ENCODE measurements at regions not wholly inside any gene's neighbourhood (a gene's known extent, or its start where the extent isn't known, plus 50 kb on each side); places are given as distances from the start of the nearest gene placed in this dataset.

DNA sequence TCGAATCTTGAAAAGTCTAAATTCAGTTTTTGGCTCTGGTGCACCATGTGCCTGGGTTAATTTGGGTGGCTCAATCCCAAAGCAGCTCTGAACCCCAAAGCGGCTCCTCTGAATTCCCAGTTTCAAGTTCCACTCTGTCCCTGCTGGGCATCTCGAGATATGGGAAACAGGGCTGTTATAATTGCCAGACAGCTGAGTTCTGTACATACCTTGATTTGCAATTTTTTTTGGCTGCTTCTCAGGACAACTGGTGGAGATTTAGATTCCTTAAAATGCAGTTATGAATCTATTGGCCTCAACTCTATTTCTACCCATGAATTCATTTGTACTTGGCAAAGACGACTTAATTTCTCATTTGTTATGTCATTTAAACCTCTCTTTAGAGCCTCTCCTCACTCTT is 808.5 kb downstream of the TLE4 start:
- DNase-seq (ENCODE audit: low read depth in 2 of 2), result no peak

GRCh38 chr9:80378669-80379293 is 807.0 kb downstream of the TLE4 start:
- no peak for DNase-seq (ENCODE audit: low read depth in 2 of 2)

DNA sequence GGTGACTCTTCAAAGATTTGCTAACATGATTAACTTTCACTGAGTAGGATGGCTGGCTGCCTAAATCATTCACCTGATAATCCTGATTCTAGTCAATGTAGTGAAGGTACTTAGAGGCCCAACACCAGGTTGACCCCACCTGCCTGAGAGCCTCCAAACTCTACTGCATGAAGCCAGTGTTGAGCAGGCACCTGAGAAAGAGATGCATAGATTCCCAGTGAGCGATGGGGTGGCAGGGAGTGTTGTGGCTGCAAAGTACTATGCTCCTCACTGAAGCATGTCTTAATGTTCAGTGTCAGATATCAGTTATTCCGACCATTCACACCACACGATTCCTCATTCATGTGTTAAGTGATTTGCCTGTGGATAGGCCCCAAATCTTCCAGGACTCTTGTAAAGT is 804.4 kb downstream of the TLE4 start:
- DNase-seq (ENCODE audit: low read depth in 2 of 2), result no peak

- DNase-seq (ENCODE audit: low read depth in 2 of 2), result no peak
Observed at GRCh38 chr9:80375477-80375876, 803.7 kb downstream of the TLE4 start.

GRCh38 chr9:80369641-80370040 is 797.9 kb downstream of the TLE4 start:
- no peak for DNase-seq (ENCODE audit: low read depth in 2 of 2)

- no peak for DNase-seq (ENCODE audit: low read depth in 2 of 2)
Observed at GRCh38 chr9:80366626-80367025, 794.9 kb downstream of the TLE4 start.

DNA sequence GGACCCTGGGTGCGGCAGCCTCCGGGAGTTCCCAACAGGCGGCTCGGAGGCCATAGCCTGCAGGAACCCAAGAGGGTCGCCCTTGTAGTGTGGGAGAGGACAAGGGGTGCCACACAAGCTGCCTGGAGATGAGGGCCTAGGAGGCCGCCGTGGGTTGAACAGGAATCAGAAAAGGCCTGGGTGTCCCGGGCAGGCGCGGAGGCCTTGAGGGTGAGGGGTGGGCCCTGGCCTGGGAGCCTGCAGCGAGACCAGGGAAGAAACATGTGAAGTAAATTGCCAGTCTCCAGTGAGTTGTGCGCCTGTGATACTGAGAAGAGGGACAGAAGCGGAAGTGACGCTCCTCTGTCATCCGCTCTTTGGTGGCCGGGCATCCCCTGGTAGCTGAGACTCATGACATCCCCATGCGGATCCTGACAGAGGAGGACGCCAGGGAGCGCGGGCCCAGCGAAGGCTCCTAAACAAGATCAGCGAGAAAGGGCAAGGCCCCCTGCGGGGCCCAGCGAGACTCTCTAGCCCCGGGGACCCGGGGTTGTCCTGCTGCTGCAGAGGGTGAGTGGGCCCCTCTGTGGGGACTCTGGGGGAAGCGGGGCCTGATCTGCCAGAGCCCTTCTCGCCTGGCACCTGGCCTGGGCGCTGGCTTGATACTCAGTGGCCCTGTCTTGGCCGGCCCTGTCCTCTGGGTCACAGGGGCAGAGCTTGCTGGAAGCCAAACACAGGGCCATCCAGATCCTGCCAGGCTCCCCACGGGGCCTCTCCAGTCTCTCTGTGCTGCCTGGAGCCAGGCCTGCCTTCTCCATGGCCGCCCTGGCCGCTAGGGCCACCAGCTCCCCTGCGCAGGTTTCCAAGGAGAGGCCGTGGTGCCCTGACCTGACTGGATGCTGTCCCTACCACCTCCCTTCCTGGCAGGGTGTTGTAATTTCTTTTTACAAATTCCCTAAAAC is 788.4 kb downstream of the TLE4 start:
- no peak for DNase-seq (ENCODE audit: low read depth in 2 of 2)

DNA sequence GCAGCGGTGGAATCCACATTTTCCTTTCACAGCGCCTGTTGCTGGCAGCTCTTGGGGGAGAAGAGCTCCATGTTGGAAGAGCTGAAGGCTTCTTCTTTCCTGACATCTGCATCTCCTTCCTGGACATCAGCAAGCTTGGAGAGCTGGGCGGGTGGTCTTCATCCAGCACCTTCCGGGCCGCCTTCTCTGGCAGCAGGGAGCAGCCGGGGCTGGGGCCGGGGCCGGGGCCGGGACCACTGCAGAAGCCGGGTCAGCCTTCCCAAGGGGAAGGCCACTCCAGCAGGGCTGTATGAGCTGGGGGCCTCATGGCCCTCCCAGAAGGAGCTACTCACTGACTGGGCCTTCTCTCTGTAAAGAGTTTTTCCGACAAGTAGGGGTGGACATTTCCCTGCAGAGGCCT is 787.5 kb downstream of the TLE4 start:
- no peak for DNase-seq (ENCODE audit: low read depth in 2 of 2)

GRCh38 chr9:80352967-80353366 is 781.2 kb downstream of the TLE4 start:
- DNase-seq (ENCODE audit: low read depth in 2 of 2), result no peak

DNA sequence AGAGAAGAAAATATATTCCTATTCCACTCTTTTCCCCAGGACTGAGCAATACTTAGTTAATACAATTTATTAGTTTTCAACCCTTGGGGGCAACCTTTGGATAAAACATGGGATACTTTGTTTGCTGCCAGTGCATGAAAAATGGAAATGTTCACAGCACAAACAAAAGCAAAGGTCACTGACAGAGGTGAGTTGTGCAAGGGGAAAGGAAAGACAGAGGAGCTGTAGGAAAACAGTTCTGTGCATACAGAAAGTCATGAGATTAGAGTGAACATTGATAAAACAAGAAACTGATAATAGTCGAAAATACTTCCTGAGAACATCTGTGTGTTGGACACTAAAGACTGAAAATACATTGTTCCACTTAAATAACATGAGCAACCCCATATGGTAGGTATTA is 779.8 kb downstream of the TLE4 start:
- no peak for DNase-seq (ENCODE audit: low read depth in 2 of 2)

DNA sequence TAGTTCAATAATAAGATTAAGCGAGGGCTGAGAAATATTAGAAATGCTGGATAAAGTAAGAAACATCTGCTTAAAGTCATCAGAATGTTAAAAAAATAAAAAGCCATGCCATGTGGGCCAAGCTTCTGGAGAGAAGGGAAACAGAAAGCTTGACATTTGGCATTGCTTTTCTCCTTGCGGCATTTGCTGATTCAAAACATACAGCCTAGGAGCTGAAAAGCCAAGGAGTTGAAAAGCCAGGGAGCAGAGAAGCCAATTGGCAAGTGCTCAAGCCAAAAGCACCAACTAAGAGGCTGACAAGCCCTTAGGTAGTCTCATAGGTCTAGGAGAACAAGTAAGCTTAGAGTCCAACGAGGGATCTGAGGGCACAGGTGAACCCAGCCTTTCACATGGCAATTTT is 754.3 kb downstream of the TLE4 start:
- DNase-seq (ENCODE audit: low read depth in 2 of 2), result no peak

DNA sequence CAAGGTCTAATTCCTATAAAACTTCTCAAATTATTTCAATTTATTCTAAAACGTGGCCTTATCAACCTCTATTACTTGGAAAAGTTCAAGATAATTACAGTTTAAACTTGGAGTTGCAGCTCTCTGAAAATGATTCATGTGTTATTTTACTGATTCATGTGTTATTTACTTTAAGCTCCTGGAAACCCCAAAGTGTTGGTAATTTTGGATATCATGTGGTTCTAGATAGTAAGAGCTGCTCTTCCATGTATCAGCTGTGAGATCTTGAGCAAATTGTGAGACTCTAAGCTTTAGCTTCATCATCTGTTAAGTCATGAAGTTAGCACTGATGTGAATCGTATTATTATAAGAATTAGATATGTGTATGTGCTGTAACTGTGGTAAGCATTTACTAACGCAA is 749.2 kb downstream of the TLE4 start:
- no peak for DNase-seq (ENCODE audit: low read depth in 2 of 2)

GRCh38 chr9:80320480-80320879 is 748.7 kb downstream of the TLE4 start:
- DNase-seq (ENCODE audit: low read depth in 2 of 2), result no peak

- DNase-seq (ENCODE audit: low read depth in 2 of 2), result no peak
Observed at GRCh38 chr9:80305136-80305535, 733.4 kb downstream of the TLE4 start.

DNA sequence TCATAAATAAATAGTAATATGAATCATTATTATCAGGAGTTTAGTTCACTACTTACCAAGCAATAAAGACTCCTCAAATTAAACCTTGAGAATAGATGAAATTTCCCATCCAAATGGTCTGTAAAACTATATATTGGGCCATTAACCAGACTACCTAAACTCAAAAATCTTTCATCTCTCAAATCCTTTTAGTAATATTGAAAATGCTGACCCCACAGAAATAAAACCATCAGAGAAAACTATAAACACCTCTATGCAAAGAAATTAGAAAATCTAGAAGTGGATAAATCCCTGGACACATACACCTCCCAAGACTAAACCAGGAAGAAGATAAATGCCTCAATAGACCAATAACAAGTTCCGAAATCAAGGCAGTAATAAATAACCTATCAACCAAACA is 723.2 kb downstream of the TLE4 start:
- no peak for DNase-seq (ENCODE audit: low read depth in 2 of 2)

GRCh38 chr9:80294318-80294717 is 722.6 kb downstream of the TLE4 start:
- DNase-seq (ENCODE audit: low read depth in 2 of 2), result no peak

DNA sequence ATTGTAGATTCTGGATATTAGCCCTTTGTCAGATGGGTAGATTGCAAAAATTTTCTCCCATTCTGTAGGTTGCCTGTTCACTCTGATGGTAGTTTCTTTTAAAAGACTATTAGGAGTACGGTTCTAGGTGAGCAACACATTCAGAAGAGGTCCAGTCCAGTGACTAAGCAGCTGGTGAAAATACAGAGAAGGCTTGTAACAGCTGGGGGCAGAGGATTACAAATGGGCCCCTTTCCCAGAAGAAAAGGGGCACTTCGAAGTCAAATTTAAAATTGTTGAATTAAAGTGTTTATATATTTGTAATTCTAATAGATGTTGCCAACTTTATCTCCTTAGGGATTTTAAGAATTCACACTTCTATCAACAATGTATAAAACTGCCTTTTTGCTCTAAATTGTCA is 720.5 kb downstream of the TLE4 start:
- DNase-seq (ENCODE audit: low read depth in 2 of 2), result no peak

GRCh38 chr9:80285326-80285725 is 713.6 kb downstream of the TLE4 start:
- DNase-seq (ENCODE audit: low read depth in 2 of 2), result no peak

DNA sequence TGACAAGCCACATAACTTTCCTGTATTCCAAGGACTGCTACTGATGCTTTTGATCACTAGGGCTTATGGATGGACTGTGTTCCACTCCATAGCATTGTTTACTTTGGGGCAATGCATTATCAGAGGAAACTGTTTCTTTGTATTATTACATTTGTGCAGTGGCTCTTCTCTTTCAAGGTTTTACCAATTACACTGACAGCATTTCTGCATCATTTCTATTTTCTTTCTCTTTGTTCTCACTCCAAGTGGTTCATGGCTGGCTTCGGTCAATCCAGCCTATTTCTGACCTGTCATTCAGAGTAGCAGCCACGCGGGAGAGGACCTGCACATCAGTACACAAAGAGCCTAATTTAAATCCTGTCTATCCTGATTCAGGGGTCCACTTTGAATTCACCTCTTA is 711.0 kb downstream of the TLE4 start:
- no peak for DNase-seq (ENCODE audit: low read depth in 2 of 2)

DNA sequence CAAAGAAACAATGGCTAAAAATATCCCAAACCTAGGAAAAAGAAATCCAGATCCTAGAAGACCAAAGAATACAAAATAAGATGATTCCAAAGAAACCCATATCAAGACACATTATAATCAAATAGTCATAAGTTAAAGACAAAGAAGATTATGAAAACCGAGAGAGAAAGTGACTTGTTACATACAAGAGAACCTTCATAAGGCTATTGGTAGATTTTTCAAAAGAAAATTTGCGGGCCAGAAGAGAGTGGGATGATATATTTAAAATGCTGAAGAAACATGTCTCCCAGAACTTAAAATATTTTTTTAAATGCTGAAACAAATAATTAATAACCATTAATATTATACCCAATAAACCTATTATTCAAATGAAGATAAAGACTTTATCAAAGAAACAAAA is 687.3 kb downstream of the TLE4 start:
- no peak for DNase-seq (ENCODE audit: low read depth in 2 of 2)

DNA sequence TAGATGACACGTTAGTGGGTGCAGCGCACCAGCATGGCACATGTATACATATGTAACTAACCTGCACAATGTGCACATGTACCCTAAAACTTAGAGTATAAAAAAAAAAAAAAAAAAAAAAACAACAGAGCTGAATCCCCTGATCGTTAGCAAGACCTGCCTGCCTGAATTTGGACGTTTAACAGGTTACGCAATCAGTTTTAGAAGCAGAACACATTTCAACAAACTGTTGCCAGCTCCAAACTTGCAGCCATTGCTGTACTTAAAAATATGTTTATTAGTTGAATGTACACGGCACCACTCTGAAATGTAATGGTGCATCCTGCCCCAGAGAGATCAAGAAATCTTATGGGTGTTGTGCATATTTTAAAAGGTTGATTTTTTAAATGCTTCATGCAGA is 680.0 kb downstream of the TLE4 start:
- no peak for DNase-seq (ENCODE audit: low read depth in 2 of 2)

DNA sequence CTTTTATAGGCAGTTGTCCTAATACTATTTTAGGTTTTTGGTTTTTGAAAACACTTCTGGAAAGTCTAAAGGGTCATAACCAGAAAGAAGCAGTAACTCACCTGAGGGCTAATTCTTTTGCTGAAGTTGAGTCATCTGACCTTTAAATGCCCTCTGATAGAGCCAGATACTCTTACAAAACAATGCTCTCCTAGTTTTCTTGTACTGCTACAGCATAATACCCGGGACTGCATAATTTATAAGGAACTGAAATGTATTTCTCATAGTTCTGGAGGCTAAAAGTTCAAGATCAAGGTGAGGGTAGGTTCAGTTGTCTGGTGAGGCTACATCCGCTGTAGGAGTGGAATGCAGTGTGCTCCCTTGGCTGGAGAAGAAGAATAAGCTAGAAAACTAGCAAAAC is 670.3 kb downstream of the TLE4 start:
- DNase-seq (ENCODE audit: low read depth in 2 of 2), result no peak

DNA sequence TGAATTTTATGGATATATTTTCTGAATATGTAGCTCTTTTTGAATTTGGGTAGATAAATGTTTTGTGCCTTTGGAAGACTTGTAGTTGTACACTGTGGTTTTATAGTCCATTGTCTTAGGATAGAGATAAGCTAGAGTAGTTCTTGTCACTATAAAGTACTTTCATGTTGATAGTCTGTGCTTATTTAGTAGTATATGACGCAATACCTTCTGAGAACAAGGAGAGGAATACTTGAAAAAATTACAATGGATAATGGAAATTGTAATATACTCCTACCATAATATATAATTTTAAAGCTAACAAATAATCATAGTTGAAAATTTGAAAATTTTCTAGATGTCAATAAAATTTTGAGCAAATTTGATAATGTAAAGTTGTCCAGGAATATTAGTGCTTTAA is 664.0 kb downstream of the TLE4 start:
- DNase-seq (ENCODE audit: low read depth in 2 of 2), result no peak

Measured in activated CD8-positive, alpha-beta memory T cell treated with anti-CD3 and anti-CD28 coated beads for 4 hours (primary cell).